GM12872 (cell line): ENCODE measurements at regions not wholly inside any gene's neighbourhood (a gene's known extent, or its start where the extent isn't known, plus 50 kb on each side); places are given as distances from the start of the nearest gene placed in this dataset.

ENCODE experiments used
- CTCF ChIP-seq: IDR thresholded peaks from 3 replicates; pipeline ENCODE4 v1.5.1; 2011; ENCODE audit warnings: low read depth, mild to moderate bottlenecking, low read length, moderate library complexity; ENCODE audit not compliant: insufficient read depth

- TF ChIP-seq CTCF: no peak
Measured at GRCh38 chr6:129932321-129932720, 71.2 kb upstream of the TMEM244 start.

- TF ChIP-seq CTCF: no peak
Measured at GRCh38 chr6:129929433-129929832, 68.3 kb upstream of the TMEM244 start.

DNA sequence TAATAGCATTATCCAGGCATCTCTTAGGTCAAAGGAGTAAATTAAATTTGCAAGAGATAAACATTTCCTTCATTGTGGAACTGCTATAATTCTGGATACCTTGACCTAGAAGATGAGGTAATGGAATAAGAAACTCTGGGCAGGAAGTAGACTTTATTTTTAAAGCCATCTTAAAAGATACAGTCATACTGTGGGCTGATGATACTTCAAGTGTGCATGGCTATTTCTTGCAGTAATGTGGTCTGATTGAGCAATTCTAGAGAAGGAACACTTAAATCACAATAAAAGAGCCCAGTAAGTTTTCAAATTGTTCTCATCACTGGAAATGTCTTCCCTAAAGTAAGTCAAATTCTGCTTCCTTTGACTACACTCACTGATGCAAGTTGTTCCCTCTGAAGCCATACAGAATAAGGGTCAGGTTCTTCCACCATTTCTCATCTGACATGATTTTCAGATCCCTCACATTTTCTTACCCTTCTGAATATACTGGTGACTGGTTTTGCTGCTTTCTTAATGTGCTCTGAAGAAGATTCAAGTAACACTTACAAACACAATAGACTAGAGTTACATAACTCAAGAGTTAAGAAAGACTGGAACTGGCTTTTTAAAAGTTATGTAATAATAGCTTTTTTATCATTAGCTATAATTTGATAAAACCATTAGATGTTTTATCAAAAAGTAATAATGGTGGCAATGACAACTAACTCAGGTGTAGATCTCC is 62.6 kb upstream of the TMEM244 start:
- no peak for TF ChIP-seq CTCF

- no peak for TF ChIP-seq CTCF
Measured at GRCh38 chr6:129921169-129921817, 60.2 kb upstream of the TMEM244 start.

DNA sequence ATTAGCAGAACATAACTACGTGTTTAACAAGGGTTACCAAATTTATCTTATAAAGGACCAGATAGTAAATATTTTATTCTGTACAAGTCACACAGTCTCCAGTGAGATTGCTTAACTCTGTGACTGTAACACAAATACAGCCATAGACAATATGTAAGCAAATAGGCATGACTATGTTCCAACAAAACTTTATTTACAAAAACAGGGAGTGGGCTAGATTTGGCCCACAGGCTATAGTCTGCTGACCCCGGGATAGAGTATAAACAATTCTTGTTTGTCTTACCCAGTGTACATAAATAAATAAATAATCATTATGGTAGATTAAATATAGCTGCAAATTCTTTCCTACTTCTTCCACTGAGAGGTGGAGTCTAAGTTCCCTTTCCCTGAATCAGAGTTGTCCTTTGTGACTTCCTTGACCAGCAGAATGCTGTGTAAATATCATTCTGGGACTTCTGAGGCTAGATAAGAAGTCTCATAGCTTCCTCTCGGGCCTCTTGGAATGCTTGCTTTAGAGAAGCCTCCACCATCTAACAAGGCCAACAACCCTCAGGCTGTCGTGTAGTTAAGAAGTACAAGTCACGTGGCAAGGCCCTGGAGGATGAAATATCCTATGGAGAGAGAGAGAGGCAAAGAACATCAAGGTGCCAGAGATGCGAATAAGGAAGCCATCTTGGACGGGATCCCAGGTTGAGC is 59.1 kb upstream of the TMEM244 start:
- TF ChIP-seq CTCF: no peak

GRCh38 chr6:129911732-129912131 is 50.6 kb upstream of the TMEM244 start:
- TF ChIP-seq CTCF: no peak
